ENCODE measurements at regions not wholly inside any gene's neighbourhood (a gene's known extent, or its start where the extent isn't known, plus 50 kb on each side); places are given as distances from the start of the nearest gene placed in this dataset.
"Not testable (repeated sequence)": the region's sequence is repeated elsewhere in the genome, so short reads cannot be mapped to it uniquely, and the experiment has no call there.

GRCh38 chr2:87327648-87328371 lies 306.2 kb upstream of the PLGLB1 start:
- DNase-seq (ENCODE audit: low read depth); in situ Hi-C loops (cut with HindIII; ENCODE audit: low pct_unique_long_range_greater_than_20kb, low sequenced_read_pairs): not testable (repeated sequence)

GRCh38 chr2:87329529-87329928 lies 307.9 kb upstream of the PLGLB1 start:
- in situ Hi-C loops (cut with HindIII; ENCODE audit: low pct_unique_long_range_greater_than_20kb, low sequenced_read_pairs); DNase-seq (ENCODE audit: low read depth): not testable (repeated sequence)

GRCh38 chr2:87330486-87330885 lies 308.8 kb upstream of the PLGLB1 start:
- DNase-seq (ENCODE audit: low read depth); in situ Hi-C loops (cut with HindIII; ENCODE audit: low pct_unique_long_range_greater_than_20kb, low sequenced_read_pairs): not testable (repeated sequence)

- in situ Hi-C loops (cut with HindIII; ENCODE audit: low pct_unique_long_range_greater_than_20kb, low sequenced_read_pairs), result not testable (repeated sequence)
These were observed 310.4 kb upstream of the PLGLB1 start for GRCh38 chr2:87331940-87332583.

GRCh38 chr2:87334888-87335287 lies 313.2 kb upstream of the PLGLB1 start:
- in situ Hi-C loops (cut with HindIII; ENCODE audit: low pct_unique_long_range_greater_than_20kb, low sequenced_read_pairs); DNase-seq (ENCODE audit: low read depth): not testable (repeated sequence)

More at GRCh38 chr2:87331940-87332583, 310.4 kb upstream of the PLGLB1 start:
- not testable (repeated sequence) for DNase-seq (ENCODE audit: low read depth)

GRCh38 chr2:87338998-87339397 lies 317.4 kb upstream of the PLGLB1 start:
- in situ Hi-C loops (cut with HindIII; ENCODE audit: low pct_unique_long_range_greater_than_20kb, low sequenced_read_pairs); DNase-seq (ENCODE audit: low read depth): not testable (repeated sequence)

GRCh38 chr2:87341601-87342014 lies 320.0 kb upstream of the PLGLB1 start:
- in situ Hi-C loops (cut with HindIII; ENCODE audit: low pct_unique_long_range_greater_than_20kb, low sequenced_read_pairs), result not testable (repeated sequence)
- peak; percentile 44 for DNase-seq (ENCODE audit: low read depth)

GRCh38 chr2:87342175-87342574 lies 320.5 kb upstream of the PLGLB1 start:
- in situ Hi-C loops (cut with HindIII; ENCODE audit: low pct_unique_long_range_greater_than_20kb, low sequenced_read_pairs), result not testable (repeated sequence)

GRCh38 chr2:87343347-87343746 lies 321.7 kb upstream of the PLGLB1 start:
- in situ Hi-C loops (cut with HindIII; ENCODE audit: low pct_unique_long_range_greater_than_20kb, low sequenced_read_pairs), result not testable (repeated sequence)

More at GRCh38 chr2:87342175-87342574, 320.5 kb upstream of the PLGLB1 start:
- DNase-seq (ENCODE audit: low read depth), result not testable (repeated sequence)

GRCh38 chr2:87345283-87345682 lies 323.6 kb upstream of the PLGLB1 start:
- DNase-seq (ENCODE audit: low read depth); in situ Hi-C loops (cut with HindIII; ENCODE audit: low pct_unique_long_range_greater_than_20kb, low sequenced_read_pairs): not testable (repeated sequence)

More at GRCh38 chr2:87343347-87343746, 321.7 kb upstream of the PLGLB1 start:
- DNase-seq (ENCODE audit: low read depth), result not testable (repeated sequence)

GRCh38 chr2:87348556-87348955 lies 326.9 kb upstream of the PLGLB1 start:
- in situ Hi-C loops (cut with HindIII; ENCODE audit: low pct_unique_long_range_greater_than_20kb, low sequenced_read_pairs); DNase-seq (ENCODE audit: low read depth): not testable (repeated sequence)

GRCh38 chr2:87349006-87349405 lies 327.4 kb upstream of the PLGLB1 start:
- in situ Hi-C loops (cut with HindIII; ENCODE audit: low pct_unique_long_range_greater_than_20kb, low sequenced_read_pairs); DNase-seq (ENCODE audit: low read depth): not testable (repeated sequence)

- in situ Hi-C loops (cut with HindIII; ENCODE audit: low pct_unique_long_range_greater_than_20kb, low sequenced_read_pairs); DNase-seq (ENCODE audit: low read depth): not testable (repeated sequence)
These were observed 330.7 kb upstream of the PLGLB1 start for GRCh38 chr2:87352178-87352934.

- in situ Hi-C loops (cut with HindIII; ENCODE audit: low pct_unique_long_range_greater_than_20kb, low sequenced_read_pairs); DNase-seq (ENCODE audit: low read depth): not testable (repeated sequence)
These were observed 331.8 kb upstream of the PLGLB1 start for GRCh38 chr2:87353408-87353807.

- in situ Hi-C loops (cut with HindIII; ENCODE audit: low pct_unique_long_range_greater_than_20kb, low sequenced_read_pairs); DNase-seq (ENCODE audit: low read depth): not testable (repeated sequence)
These were observed 332.5 kb upstream of the PLGLB1 start for GRCh38 chr2:87354102-87354501.

GRCh38 chr2:87360250-87360649 lies 338.6 kb upstream of the PLGLB1 start:
- in situ Hi-C loops (cut with HindIII; ENCODE audit: low pct_unique_long_range_greater_than_20kb, low sequenced_read_pairs); DNase-seq (ENCODE audit: low read depth): not testable (repeated sequence)

GRCh38 chr2:87360927-87361326 lies 339.3 kb upstream of the PLGLB1 start:
- DNase-seq (ENCODE audit: low read depth); in situ Hi-C loops (cut with HindIII; ENCODE audit: low pct_unique_long_range_greater_than_20kb, low sequenced_read_pairs): not testable (repeated sequence)

GRCh38 chr2:87361805-87362204 lies 340.2 kb upstream of the PLGLB1 start:
- in situ Hi-C loops (cut with HindIII; ENCODE audit: low pct_unique_long_range_greater_than_20kb, low sequenced_read_pairs); DNase-seq (ENCODE audit: low read depth): not testable (repeated sequence)

All from Caki2 (cell line).